Hindlimb muscle (tissue), 1 donor: ENCODE measurements at regions not wholly inside any gene's neighbourhood (a gene's known extent, or its start where the extent isn't known, plus 50 kb on each side); places are given as distances from the start of the nearest gene placed in this dataset.
"Not testable (repeated sequence)": the region's sequence is repeated elsewhere in the genome, so short reads cannot be mapped to it uniquely, and the experiment has no call there.

Experiments
- DNase-seq: peaks from one replicate; pipeline ENCODE4 v3.0.0-alpha.2; 2013

DNA sequence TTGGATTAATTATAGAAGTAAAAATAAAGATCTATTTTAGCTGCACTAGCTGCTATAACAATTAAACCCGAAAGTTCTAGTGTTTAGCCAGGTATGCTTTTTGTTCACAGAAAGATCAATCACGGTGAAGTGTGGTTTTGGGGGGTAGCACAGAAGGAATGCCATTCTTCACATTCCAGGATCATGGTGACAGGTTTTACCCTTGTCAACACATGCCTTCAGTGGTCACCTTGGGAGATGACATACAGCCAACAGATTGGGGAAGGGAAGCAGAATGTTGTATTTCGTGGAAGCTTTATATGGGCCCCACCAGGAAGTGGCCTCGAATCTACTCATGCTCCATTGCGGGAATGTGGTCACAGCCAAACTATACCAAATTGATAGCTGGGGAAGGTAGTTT lies 753.6 kb downstream of the RAPGEF2 start:
- DNase-seq, result no peak

DNA sequence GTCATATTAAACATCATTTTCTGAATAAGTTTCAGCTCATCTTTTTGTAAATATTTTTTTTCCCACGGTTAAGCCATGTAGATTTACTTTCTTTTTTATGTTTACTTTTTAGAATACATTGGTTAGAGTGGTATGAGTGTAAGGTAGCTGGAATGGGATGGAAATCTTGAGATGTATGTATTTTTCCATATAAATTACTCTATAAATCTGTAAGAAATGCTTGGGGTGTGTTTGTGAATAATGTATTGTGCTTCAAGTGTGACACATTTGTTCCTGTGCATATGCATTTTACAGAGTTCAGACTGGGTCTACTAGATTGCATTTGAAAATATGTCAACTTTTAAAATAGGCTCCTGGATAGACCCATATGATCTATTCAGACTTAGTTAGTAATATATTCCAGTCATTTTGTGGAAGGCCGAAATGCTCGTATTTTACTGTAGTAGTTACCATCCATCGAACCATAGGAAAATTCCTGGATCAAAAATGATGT lies 756.8 kb downstream of the RAPGEF2 start:
- DNase-seq, result no peak

DNA sequence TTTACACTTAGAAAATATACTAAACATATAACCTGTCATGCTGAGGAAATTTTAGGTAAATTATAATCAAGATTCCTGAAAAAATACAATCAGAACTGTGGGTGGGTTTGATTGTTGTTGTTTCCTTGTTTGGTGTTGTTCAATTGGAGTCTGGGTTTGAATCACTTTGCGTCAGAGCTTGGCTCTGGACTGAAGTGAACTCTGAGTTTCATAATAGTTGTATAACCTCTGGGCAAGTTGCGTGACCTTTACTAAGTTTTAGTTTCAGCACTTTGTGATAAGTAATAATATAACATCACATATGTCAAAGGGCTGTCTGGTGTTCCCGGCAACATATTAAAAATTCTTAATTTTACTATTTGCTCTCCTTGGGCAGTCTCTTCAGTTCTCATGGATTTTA lies 758.1 kb downstream of the RAPGEF2 start:
- DNase-seq, result no peak

DNA sequence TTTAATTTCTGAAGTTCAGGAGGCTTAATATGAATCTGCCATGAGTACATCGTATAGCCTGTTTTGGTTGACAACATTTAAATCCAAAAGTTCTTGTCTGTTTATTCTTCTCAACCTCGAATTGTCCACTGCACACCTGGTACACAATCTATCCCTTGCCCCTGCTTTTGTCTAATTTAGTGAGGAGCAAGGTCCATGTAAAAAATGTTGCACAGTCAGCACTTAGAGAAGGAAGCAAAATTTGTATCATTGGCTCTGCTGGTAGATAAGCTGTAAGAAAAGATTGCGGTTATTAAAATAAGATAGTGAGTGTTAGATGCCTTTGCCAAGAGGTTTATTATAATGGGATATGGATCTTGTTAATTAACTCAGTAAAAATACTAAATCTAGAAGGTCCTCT lies 761.5 kb downstream of the RAPGEF2 start:
- DNase-seq, result no peak

DNA sequence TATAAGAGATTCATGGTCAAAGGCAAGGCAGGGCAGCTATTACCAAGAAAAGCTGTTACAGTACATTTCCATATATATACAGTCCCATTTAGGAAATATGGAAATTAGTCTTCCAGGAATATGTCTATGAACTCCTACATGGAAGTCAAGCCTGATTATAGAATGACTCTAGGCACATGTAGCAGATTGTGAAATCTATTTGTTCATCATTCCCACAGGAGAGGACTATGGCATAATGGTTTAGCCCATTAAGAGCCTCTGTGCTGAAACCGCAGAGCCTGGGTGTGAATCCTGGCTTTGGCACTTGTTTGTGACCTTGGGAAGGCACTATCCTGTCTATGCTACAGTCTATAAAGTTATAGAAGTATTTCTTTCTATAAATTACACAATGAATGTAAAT lies 764.8 kb downstream of the RAPGEF2 start:
- no peak for DNase-seq

DNA sequence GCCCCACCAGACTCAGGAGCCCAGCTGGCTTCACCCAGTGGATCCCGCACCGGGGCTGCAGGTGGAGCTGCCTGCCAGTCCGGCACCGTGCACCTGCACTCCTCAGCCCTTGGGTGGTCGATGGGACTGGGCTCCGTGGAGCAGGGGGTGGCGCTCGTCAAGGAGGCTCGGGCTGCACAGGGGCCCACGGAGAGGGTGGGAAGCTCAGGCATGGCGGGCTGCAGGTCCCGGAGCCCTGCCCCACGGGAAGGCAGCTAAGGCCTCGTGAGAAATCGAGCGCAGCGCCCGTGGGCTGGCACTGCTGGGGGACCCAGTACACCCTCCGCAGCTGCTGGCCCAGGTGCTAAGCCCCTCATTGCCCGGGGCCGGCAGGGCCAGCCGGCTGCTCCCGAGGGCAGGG lies 766.1 kb downstream of the RAPGEF2 start:
- not testable (repeated sequence) for DNase-seq

DNA sequence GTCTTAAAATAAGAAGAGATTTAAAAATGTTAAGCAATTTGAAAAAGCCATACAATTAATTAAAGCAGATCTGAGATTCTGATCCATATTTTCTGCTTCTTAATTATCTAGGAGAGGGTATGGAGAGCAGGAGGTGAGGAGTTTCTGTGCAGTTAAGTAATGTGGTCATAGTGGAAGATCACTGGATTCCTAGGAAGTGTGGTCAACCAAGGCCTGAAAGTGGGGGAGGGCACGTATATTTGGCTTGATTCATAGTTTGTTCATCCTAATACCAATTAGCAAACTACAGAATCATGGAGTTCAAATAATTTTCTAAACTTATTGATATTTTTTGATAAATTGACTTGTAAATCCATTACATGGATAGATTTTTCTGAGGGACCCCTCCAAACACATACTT lies 768.3 kb downstream of the RAPGEF2 start:
- DNase-seq, result no peak

DNA sequence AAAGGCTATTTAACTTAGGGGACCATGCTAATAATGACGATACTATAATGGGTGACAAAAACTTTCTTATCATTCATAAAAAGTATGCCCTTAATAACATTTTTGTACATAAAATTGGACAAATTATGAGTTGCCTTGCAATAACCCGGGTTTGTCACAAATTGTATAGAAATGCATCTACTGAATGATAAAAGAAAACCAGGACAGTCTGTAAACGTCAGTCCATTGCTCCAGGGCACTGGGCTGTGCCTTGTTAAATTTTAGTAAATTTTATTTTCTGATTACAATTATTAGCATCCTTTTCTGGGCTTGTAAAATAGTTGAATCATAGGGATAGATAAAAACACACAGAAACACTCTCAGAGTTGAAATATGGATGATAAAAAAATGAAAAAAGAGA lies 778.3 kb downstream of the RAPGEF2 start:
- DNase-seq, result no peak

DNA sequence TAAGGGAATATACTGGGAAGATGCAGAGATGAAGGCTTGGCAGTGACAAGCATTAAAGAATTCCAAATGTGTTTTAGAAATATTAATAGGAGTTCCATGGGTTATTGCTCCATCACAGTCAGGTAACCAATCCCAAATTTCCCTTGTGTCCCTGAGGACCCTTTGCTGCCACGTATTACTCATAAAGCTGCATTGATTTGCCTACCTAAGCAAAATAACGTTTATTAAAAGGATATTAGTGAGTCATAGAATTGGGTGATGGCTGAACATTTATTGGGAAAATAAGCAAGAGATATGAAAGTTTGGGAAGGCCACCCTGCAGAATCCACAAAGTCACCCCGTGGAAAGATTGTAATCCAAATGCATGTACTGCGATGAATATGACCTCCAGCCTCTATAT lies 782.1 kb downstream of the RAPGEF2 start:
- no peak for DNase-seq

DNA sequence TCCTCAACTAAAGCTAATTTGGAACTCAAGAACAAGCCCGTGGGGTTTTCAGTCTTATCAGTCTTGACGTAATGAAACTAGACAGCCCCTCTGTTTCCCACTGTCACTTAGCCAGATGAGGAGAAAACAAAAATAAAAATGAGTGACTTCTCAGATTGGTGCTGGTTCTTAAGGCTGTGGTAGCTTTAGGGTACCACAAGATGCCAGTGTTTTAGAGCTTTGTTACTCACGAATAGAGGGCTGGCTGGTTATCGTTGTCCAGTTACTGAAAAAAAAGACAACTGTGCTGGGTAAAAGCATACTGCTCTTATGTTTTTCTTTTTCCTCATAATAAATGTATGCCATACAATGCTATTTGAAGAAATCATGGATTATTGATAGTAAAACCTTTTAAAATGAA lies 796.7 kb downstream of the RAPGEF2 start:
- DNase-seq, result no peak

DNA sequence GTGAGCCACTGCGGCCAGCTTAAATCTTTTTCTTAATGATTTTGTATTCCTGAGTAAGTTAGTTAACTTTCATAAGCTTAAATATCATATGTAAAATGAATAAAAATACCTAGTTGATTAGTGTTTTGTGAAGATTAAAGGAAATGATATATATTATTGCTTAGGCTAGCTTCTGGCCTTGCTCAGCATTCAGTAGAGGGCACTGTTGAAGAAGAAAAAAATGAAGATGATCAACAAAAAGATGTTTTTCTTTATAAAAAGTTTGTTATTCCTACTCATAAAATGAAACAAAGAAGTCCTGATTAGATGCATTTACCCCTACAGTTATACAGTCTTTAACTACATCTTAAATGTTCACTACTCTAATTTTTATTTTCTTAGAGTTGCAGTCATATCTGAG lies 797.7 kb downstream of the RAPGEF2 start:
- DNase-seq, result no peak

DNA sequence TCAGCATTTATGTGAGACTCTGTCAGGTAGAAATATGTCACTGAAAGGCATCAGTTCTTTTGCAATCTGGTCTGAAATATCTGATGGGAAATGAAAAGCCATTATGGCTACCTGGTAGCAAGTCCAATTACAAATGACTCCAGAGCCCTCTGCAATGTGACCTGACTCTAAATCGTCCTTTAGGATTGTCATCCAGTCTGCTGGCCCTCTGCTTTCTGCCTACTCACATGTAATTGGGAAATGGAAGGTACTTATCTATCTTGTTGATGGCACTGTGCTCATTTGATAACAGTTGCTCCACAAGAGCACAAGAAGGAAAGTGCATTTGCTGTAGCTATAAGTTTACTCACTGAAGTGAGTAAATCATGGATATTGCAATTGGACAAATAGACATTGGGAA lies 799.8 kb downstream of the RAPGEF2 start:
- no peak for DNase-seq

DNA sequence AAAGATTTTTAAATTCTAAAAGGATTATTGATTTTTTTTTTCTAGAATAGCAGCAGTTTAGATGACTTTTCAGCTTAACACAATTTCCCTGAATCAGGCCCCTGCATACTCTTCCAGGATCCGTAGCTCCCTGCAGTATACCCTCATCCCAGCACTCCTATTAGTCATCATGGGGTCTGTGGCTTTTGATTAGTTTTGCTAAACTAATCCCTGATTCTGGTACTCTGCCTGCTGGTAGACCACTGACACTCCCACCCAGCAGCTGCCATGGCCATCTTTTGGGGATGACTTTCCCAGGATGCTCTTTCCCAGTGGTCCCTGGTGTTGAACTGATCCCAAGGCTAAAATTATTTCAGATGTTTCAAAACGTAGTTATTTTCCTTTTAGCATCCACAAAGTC lies 802.0 kb downstream of the RAPGEF2 start:
- DNase-seq, result no peak

DNA sequence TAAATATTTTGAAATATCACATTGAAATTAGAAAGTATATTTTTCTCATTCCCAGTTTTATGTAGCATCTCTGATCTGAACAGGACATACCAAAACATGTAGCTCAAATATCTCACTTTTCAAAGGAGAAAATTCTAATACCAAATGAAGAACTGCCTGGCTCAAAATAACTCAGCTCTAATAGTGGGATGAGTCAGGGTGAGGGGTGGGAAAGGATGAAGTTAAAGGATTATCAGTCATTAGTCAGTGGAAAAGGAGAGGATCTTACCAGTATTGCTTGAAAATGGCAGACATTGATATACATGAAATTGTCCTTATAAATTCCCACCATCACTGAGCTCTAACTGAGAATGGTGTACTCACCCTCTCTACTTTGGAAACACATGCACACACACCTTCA lies 803.2 kb downstream of the RAPGEF2 start:
- DNase-seq, result no peak

DNA sequence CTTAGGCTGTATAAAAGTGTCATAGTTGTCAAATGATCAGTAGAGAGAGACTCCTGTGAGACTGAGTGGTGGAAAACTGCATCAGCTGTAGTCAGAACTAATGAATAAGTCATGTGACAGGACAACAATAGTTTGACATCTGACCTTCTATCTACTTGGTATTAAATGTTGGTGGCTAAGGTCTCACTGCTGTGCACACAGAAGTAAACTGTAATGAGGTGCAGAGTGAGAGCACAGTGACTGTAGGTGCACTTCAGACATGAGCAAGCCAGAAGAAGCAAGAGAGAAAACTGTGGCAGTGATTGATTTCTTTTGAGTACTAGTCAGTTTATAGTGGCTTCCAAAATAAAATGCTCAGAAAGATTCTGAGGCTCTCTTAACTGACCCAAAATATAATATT lies 803.6 kb downstream of the RAPGEF2 start:
- DNase-seq, result no peak

DNA sequence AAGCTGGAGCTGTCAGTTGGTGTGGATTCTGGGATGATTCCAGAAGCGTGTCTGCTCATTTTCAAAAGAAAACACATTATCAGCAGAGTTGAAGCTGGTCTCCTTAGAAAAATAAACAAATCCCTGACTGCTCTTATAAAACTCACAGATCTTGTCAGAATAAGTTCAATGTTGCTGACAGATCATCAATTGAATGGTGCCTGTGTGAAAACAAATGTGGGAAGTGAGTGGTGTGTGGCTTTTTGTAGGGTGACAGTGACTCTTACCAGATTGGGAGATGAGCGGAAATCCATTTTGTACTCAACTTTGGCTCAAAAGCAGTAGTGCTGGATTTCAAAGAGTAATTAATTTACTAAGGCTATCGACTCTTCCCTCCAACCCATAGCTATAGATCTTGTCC lies 807.8 kb downstream of the RAPGEF2 start:
- no peak for DNase-seq

DNA sequence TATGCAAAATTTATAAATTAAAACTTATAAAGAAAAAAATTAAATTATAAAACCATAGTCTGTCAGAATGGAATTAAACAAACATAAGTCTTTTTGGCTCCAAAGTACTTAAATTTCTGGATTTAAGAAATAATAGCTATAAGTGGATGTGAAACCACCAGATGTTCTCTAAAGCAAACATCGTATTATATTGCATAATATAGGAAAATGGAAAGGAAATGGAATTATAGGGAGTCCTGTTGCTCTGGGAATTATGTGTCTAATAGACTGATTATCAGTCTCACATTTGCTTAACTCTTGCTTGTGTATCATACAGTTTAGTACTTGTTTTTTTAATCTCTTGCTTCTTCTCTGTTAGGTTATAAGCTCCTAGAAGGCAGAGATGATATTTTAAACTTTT lies 819.2 kb downstream of the RAPGEF2 start:
- DNase-seq, result no peak

DNA sequence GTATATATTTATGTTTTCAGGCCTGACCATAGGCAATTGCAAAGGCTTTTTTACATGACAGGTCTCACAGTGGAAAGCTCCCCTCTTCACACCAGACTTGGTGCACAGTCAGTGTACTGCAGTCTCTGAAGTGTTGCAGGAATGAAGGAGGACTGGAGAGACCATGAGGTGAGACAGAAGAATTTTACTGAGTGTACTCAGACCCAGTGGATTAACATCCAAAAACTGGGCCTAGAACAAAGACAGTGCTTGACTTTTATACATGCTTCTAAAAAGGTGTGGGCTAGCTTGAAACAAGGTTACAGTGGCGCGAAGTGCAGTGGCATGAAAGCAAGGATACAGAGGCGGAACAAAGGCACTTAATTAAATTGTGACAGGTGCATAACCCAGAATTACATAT lies 822.9 kb downstream of the RAPGEF2 start:
- no peak for DNase-seq

DNA sequence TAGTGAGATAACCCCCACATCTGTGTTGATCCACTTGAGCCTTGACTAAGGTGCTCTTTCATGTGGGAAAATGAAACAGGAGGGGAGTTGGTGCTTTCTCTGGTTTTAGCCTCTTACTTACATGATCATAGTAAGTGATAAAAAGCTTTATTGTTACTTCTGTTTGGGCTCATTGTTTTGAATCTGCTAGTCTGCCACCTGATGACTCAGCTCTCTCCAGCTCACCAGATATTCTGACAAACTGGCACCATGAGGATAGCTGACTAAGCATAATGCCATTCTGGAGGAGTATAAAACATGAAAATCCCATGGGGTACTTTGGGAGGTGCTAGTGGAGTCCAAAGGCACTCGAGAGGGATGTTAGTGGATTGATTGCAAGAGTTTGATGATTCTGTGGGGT lies 824.0 kb downstream of the RAPGEF2 start:
- DNase-seq, result no peak

DNA sequence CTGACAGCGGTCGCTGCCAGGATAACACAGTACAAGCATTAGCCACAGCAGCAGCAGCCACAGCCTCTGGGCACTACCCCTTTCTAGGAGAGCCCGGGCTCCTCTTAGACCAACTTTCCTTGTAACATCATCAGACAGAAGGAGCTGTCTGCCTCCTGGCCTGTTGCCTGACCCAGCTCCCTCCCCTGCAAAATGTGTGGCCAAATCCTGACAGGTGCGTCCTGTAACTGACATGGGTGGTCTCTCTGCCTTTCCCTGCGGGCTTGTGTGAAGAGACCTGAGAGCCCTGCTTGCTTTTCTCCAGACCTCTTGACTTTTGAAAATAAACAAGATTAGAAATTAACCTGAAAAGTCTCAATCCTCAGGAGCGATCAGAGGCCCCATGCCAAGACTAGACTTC lies 824.9 kb downstream of the RAPGEF2 start:
- no peak for DNase-seq

DNA sequence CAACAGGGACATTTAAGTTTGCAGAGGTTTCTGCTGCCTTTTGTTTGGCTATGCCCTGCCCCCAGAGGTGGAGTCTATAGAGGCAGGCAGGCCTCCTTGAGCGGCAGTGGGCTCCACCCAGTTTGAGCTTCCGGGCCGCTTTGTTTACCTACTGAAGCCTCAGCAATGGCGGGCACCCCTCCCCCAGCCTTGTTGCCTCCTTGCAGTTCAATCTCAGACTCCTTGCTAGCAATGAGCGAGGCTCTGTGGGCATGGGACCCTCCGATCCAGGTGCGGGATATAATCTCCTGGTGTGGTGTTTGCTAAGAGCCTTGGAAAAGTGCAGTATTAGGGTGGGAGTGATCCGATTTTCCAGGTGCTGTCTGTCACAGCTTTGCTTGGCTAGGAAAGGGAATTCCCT lies 831.7 kb downstream of the RAPGEF2 start:
- DNase-seq, result not testable (repeated sequence)

DNA sequence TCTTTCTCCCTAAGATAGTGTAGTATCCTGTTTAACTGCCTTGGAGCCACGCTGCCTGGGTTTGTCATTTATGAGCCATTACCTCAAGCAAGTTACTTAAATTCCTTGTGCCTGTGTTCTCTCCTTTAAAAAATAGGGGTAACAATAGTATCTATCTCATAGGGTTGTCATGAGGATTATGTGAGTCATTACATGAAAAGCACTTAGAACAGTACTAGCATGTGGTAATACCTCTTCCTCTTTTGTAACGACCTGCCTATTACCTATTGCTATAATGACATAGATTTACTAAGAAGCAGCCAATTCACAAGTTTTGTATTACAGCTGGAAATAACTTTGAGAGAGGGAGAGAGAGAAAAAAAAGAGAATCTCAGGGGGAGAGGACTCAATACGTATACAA lies 834.7 kb downstream of the RAPGEF2 start:
- no peak for DNase-seq

DNA sequence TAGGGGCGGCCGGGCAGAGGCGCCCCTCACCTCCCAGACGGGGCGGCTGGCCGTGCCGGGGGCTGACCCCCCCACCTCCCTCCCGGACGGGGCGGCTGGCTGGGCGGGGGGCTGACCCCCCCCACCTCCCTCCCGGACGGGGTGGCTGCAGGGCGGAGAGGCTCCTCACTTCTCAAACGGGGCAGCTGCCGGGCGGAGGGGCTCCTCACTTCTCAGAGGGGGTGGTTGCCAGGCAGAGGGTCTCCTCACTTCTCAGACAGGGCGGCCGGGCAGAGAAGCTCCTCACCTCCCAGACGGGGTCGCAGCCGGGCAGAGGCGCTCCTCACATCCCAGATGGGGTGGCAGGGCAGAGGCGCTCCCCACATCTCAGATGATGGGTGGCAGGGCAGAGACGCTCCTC lies 836.8 kb downstream of the RAPGEF2 start:
- DNase-seq, result not testable (repeated sequence)

DNA sequence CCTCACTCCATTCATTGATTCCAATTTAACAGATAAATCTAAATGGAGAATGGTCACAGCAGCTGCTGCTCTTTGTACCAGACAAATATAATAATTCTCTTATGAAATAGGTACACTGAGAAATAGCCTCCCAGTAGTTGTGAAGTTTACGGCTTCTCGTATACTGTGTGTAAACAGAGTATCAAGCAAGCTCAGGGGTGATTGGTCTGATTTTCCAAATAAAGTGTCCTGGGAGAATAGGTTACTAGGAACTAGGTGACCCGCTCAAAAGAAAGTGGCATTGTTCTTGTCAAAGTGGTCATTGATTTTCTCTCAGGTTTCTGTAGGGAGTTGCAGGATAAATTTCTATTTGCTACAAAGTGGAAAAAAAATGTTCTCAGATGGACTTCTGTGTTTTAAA lies 838.2 kb downstream of the RAPGEF2 start:
- DNase-seq, result no peak

DNA sequence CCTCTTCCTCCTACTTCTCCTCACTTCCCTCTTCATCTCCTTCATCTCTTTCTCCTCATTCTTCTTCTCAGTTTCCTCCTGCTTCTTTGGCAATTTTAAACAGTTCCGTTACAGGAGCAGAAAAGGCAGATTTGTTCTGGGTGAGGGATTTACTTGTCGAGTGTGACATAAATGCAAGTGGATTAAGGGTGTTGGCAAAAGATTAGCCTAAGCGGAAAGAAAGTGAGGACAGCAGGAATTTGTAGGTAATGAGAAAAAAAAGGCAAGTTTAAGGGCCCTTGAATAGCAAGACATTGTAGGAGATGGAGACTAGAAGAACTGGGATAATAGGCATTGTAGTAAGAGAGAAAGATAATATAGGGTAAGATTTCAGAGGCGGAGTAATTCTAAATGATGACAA lies 841.6 kb downstream of the RAPGEF2 start:
- DNase-seq, result no peak
